GM18505 (cell line): ENCODE measurements at regions not wholly inside any gene's neighbourhood (a gene's known extent, or its start where the extent isn't known, plus 50 kb on each side); places are given as distances from the start of the nearest gene placed in this dataset.

Source experiments
- ATAC-seq: cut with Tn5 transposase; IDR thresholded peaks from one replicate; pipeline ENCODE4 v1.9.1; 2021; ENCODE audit not compliant: unreplicated experiment
- POLR2A ChIP-seq: IDR thresholded peaks from 4 replicates; pipeline ENCODE4 v1.6.1; 2011; ENCODE audit warnings: borderline replicate concordance; ENCODE audit not compliant: insufficient read depth, insufficient read length; ENCODE audit errors: extremely low read depth

DNA sequence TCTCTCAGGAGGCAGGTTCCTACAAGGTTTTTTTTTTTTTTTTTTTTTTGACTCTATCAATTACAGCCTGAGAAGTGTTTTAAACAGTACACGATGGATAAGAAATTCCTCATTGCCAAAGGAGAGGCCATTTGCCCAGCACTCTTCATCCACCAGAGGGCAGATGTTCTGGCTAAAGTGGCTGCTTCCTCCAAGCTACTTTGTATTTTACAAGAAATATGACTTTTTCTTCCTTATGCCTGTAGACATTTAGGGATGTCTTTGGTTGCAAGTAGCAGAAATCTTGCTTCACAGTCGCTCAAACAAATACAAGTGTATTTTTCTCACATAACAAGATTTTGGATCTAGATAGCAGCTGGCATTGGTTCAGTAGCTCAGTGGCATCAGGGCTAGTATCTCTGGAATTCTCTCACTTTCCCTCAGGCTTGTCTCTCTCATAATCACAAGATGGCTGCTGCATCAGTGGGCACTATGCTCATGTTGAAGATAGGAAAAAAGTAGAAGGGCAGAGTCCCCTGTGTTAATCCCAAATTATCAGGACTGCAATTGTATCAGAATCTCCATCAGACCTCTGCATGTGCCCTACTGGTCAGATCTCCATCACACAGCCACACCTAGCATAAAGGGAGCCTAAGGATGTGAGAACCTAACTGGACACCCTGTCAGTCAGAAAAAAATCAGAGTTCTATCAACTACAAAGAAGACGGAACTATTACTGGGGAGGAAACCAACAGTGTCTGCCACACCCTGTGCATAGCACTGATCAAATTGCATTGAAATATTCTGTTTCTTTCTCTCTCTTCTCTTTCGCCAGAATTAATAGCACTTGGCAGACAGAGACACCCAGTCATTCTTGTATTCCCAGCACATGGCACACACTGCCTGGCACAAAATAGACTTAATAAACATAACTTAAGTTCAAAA is 138.9 kb upstream of the COL8A1 start:
- ATAC-seq = peak; percentile 60
- no peak for TF ChIP-seq POLR2A

DNA sequence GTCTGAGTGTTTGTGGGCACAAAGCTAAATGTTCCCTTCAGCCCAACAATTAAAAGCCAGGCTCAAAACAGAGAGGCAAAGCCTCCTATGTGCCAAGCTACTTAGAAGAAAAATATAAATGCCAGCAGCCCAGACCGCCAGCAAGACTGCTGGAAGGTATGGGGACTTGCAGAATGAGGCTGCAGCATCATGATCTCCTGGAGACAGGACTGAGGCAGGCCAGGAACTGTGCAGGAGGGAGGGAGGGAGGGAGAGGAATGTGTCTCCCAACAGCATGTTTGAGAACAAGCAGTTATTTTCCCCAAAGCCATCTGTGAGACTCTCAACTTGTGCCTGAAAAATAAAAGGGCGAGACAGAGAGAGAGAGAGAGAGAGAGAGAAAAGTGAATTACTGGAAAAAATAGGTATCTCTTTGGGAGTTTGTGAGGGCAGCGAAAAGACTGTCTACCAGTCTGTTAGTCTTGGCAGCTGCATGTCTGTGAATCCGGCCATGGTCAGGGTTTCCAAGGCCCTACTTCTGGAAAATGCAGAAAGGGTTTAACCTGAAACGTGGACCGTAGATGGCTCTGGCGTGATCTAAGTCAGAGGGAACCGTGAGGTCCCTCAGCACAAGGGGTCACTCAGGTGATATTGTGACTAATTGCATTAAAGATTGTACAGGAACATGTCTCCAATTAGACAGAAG is 139.7 kb upstream of the COL8A1 start:
- ATAC-seq = no peak
- no peak for TF ChIP-seq POLR2A

GRCh38 chr3:99487894-99488293 is 150.5 kb upstream of the COL8A1 start:
- no peak for TF ChIP-seq POLR2A

DNA sequence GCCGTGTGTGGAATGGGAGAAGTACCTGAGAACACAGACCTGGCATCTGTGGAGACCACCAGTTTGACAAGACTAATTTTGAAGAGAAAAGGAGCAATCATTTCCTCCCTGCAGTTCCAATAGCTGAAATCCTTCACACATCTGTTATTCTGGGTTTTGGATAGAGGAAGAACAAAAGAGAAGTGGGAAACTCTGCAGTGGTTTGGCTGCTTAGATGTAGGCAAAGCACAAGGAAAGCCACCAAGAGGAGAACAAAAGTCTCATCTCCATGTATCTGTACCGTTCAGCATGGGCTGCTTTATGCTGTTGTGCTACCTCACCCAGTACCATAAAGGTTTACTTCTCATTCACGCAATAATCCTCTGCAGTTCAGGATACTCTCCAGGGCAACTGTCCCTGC is 153.1 kb upstream of the COL8A1 start:
- no peak for ATAC-seq
- TF ChIP-seq POLR2A = no peak

More at GRCh38 chr3:99487894-99488293, 150.5 kb upstream of the COL8A1 start:
- ATAC-seq = no peak

DNA sequence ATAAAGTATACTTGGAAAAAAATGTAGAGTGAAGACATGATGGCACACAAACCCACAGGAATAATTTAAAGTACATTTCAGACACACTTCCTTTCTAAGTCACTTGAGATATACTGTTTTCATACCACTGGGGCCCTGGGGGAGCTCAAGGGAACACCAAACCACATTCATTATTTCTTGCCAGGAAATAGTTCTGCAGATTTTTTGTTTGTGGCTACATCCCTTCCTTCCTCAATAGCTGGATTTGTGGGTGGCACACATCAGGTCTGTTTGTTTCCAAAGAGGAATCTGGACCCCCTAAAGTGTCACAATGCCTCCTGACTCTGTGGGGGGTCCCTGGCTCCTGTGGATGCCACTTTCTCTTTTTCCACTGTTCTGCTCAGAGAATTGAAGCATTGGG is 153.5 kb upstream of the COL8A1 start:
- no peak for ATAC-seq

GRCh38 chr3:99483841-99484240 is 154.6 kb upstream of the COL8A1 start:
- TF ChIP-seq POLR2A = no peak
- ATAC-seq = no peak

More for the DNA sequence above, 153.5 kb upstream of the COL8A1 start:
- no peak for TF ChIP-seq POLR2A

GRCh38 chr3:99482191-99482590 is 156.2 kb upstream of the COL8A1 start:
- no peak for ATAC-seq

DNA sequence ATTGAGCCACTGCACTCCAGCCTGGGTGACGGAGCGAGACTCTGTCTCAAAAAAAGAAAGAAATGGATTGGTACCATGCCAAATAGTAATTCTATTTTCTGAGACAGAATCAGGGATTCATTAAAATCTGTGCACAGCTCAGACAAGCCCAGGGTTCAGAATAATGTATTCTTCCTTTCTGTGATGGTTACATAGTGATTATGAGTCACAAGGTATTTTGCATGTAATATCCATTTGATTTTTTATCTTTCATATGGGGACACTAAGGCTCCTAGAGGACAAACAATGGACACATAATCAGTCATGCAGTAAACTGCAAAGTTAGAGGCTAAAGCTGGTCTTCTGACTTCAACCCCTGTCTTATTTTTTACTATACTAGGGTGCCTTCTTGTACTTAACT is 156.8 kb upstream of the COL8A1 start:
- TF ChIP-seq POLR2A = no peak
- no peak for ATAC-seq

More at GRCh38 chr3:99482191-99482590, 156.2 kb upstream of the COL8A1 start:
- no peak for TF ChIP-seq POLR2A

GRCh38 chr3:99479768-99480167 is 158.6 kb upstream of the COL8A1 start:
- no peak for ATAC-seq

GRCh38 chr3:99477650-99478049 is 160.7 kb upstream of the COL8A1 start:
- ATAC-seq = no peak
- no peak for TF ChIP-seq POLR2A

More at GRCh38 chr3:99479768-99480167, 158.6 kb upstream of the COL8A1 start:
- TF ChIP-seq POLR2A = no peak

- no peak for ATAC-seq
Observed at GRCh38 chr3:99475229-99475628, 163.2 kb upstream of the COL8A1 start.

GRCh38 chr3:99474776-99475175 is 163.6 kb upstream of the COL8A1 start:
- TF ChIP-seq POLR2A = no peak
- ATAC-seq = no peak

More at GRCh38 chr3:99475229-99475628, 163.2 kb upstream of the COL8A1 start:
- no peak for TF ChIP-seq POLR2A

DNA sequence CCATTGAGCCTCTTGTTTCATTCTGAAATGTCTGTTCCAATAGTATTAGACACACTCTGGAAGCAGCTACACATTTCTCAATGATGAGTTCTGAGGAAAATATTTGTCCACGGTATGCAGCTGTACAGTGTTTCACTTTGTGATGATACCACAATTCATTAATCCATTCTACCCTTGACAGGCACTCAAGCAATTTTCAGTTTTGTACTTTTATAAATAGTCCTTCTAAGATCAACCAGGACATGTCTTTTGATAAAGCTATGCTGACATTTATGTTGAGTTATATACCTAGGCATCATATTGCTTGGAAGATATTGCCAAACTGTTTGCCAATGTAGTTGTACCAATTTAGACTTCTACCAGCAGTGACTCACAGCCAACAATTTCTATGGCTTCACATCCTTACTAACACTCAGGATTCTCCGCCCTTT is 165.1 kb upstream of the COL8A1 start:
- no peak for TF ChIP-seq POLR2A
- no peak for ATAC-seq

DNA sequence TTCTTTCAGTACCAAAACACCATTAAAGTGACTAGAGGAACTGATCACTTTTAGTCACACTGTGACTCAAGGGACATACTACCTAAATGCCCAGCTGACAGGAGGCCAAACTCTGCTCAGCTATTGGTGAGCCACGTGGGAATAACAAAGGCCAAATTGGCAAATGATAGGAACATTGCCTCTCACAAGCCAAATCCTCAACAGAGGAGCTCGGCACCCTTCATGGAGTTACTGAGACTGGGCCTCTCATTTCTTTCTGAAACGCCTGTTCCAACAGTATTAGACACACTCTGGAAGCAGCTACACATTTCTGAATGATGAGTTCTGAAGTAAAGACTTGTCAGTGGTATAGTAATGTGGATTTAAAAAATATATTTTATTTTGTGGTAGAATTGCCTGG is 166.0 kb upstream of the COL8A1 start:
- no peak for TF ChIP-seq POLR2A
- ATAC-seq = no peak
